IMR-90 (cell line): ENCODE measurements at regions not wholly inside any gene's neighbourhood (a gene's known extent, or its start where the extent isn't known, plus 50 kb on each side); places are given as distances from the start of the nearest gene placed in this dataset.

Experiments
- ATAC-seq: fragments of 200-7000 bp; cut with Tn5 transposase; 2 replicates; pipeline ENCODE4 v1.9.1; 2020; ENCODE audit warnings: low read depth, mild to moderate bottlenecking, moderate library complexity
- BruUV-seq: library from RNA; stranded (reverse); fragments of 400-500 nt; replicated peaks from 2 replicates; lab custom pipeline; 2021; lab: Mats Ljungman, UMichigan
- CTCF ChIA-PET: fragments of 300-600 bp; formaldehyde crosslinking; extraction: SDS; loops from one replicate; lab custom pipeline; 2021; ENCODE audit warnings: antibody characterized with exemption; lab: Yijun Ruan, JAX
- POLR2A ChIA-PET: fragments of 300-600 bp; sonication (Branson Sonifier 250); formaldehyde crosslinking; loops from one replicate; lab custom pipeline; 2022; ENCODE audit warnings: antibody characterized with exemption; ENCODE audit not compliant: unreplicated experiment; lab: Charles Lee
- DNase-seq: peaks from one replicate; pipeline ENCODE4 v3.0.0; 2013
- H2AFZ ChIP-seq: replicated peaks from 2 replicates; pipeline ENCODE3; 2013; ENCODE audit warnings: low read length, mild to moderate bottlenecking; ENCODE audit not compliant: poor library complexity
- H2AK5ac ChIP-seq: 2 replicates; pipeline ENCODE4 v1.6.1; 2013; ENCODE audit warnings: low read depth, low read length, inconsistent platforms
- H2AK9ac ChIP-seq: replicated peaks from 2 replicates; pipeline ENCODE3; 2013; ENCODE audit warnings: mild to moderate bottlenecking, low read depth, low read length, moderate library complexity; ENCODE audit not compliant: poor library complexity
- H2BK120ac ChIP-seq: 2 replicates; pipeline ENCODE4 v1.6.1; 2013; ENCODE audit warnings: low read depth, low read length, inconsistent platforms
- H2BK15ac ChIP-seq: 3 replicates; pipeline ENCODE4 v1.6.1; 2013; ENCODE audit warnings: low read depth, low read length, inconsistent platforms
- H2BK20ac ChIP-seq: 2 replicates; pipeline ENCODE4 v1.6.1; 2013; ENCODE audit warnings: low read depth, mild to moderate bottlenecking, inconsistent platforms, low read length, moderate library complexity
- H2BK5ac ChIP-seq: 2 replicates; pipeline ENCODE4 v1.6.1; 2013; ENCODE audit warnings: mild to moderate bottlenecking, low read depth, low read length, inconsistent platforms; ENCODE audit not compliant: poor library complexity, severe bottlenecking
- H3K14ac ChIP-seq: replicated peaks from 2 replicates; pipeline ENCODE4 v1.6.1; 2013; ENCODE audit warnings: low read depth, low read length, inconsistent platforms
- H3K18ac ChIP-seq: 2 replicates; pipeline ENCODE4 v1.6.1; 2013; ENCODE audit warnings: low read depth, low read length, control low read depth
- H3K23ac ChIP-seq: 2 replicates; pipeline ENCODE4 v1.6.1; 2013; ENCODE audit warnings: low read depth, low read length, inconsistent platforms
- H3K27ac ChIP-seq: 2 replicates; pipeline ENCODE4 v1.5.1; 2013; ENCODE audit warnings: mild to moderate bottlenecking, control low read depth, low read length; ENCODE audit not compliant: insufficient read depth
- H3K27me3 ChIP-seq: 2 replicates; pipeline ENCODE4 v1.6.1; 2013; ENCODE audit warnings: low read length; ENCODE audit not compliant: control insufficient read depth, insufficient read depth
- H3K36me3 ChIP-seq: 2 replicates; pipeline ENCODE4 v1.6.1; 2013; ENCODE audit warnings: low read length, mixed read lengths; ENCODE audit not compliant: control insufficient read depth, insufficient read depth
- H3K4ac ChIP-seq: 2 replicates; pipeline ENCODE4 v1.6.1; 2013; ENCODE audit warnings: low read depth, low read length, inconsistent platforms
- H3K4me1 ChIP-seq: 2 replicates; pipeline ENCODE4 v1.6.1; 2013; ENCODE audit warnings: low read length, mixed read lengths; ENCODE audit not compliant: control insufficient read depth, insufficient read depth
- H3K4me2 ChIP-seq: 2 replicates; pipeline ENCODE4 v1.6.1; 2013; ENCODE audit warnings: low read depth, mild to moderate bottlenecking, control low read depth, low read length, moderate library complexity
- H3K4me3 ChIP-seq: 2 replicates; pipeline ENCODE4 v1.5.1; 2013; ENCODE audit warnings: low read depth, mild to moderate bottlenecking, control low read depth, low read length, moderate library complexity; ENCODE audit not compliant: insufficient read depth
- H3K56ac ChIP-seq: 2 replicates; pipeline ENCODE4 v1.6.1; 2013; ENCODE audit warnings: low read length, inconsistent platforms; ENCODE audit not compliant: insufficient read depth; ENCODE audit errors: extremely low read depth
- H3K79me1 ChIP-seq, 2 experiments: 2 replicates each; pipeline ENCODE4 v1.6.1; 2013; ENCODE audit warnings: low read length in 2 of 2, inconsistent platforms in 1 of 2, low read depth in 1 of 2
- H3K9ac ChIP-seq: 2 replicates; pipeline ENCODE4 v1.6.1; 2013; ENCODE audit warnings: low read depth, low read length, control low read depth
- H3K9me1 ChIP-seq: 2 replicates; pipeline ENCODE4 v1.6.1; 2013; ENCODE audit warnings: low read length, inconsistent platforms; ENCODE audit not compliant: insufficient read depth
- H3K9me3 ChIP-seq: 2 replicates; pipeline ENCODE4 v1.6.1; 2013; ENCODE audit warnings: low read length; ENCODE audit not compliant: control insufficient read depth, insufficient read depth
- H4K20me1 ChIP-seq: 2 replicates; pipeline ENCODE4 v1.6.1; 2013; ENCODE audit warnings: low read length, inconsistent platforms; ENCODE audit not compliant: insufficient read depth
- H4K5ac ChIP-seq: 2 replicates; pipeline ENCODE4 v1.6.1; 2013; ENCODE audit warnings: mild to moderate bottlenecking, low read depth, low read length, control low read depth
- H4K8ac ChIP-seq, 2 experiments: 2 replicates each; pipeline ENCODE4 v1.6.1; 2013; ENCODE audit warnings: low read depth in 2 of 2, low read length in 2 of 2, control low read depth in 1 of 2, inconsistent platforms in 1 of 2
- H4K91ac ChIP-seq: 2 replicates; pipeline ENCODE4 v1.6.1; 2013; ENCODE audit warnings: low read depth, low read length, inconsistent platforms; ENCODE audit not compliant: insufficient read depth
- ELK1 ChIP-seq: fragments of 150-350 bp; IDR thresholded peaks from 2 replicates; pipeline ENCODE4 v1.6.1; 2016; ENCODE audit warnings: low read depth, mild to moderate bottlenecking, low read length, moderate library complexity, borderline replicate concordance
- FOS ChIP-seq: fragments of 150-350 bp; IDR thresholded peaks from 2 replicates; pipeline ENCODE4 v1.6.1; 2016; ENCODE audit warnings: low read depth, low read length
- RCOR1 ChIP-seq: IDR thresholded peaks from 2 replicates; pipeline ENCODE4 v1.6.1; 2012; ENCODE audit warnings: mild to moderate bottlenecking, low read length, improper control_type of control experiment; ENCODE audit not compliant: insufficient replicate concordance
- WGBS, 2 experiments: methylation state at CpG; one replicate each; pipeline versions ENCODE4 v1.1.5 to v1.1.7; 2013; ENCODE audit warnings: missing lambda C conversion rate in 2 of 2; ENCODE audit not compliant: insufficient read length in 1 of 2; ENCODE audit errors: extremely low coverage in 2 of 2; 5-methylcytosine and 5-hydroxymethylcytosine counted together
- dilution Hi-C: fragments of 300-500 bp; cut with HindIII; formaldehyde crosslinking; loops from one replicate; pipeline ENCODE4 v1.14.3; 2018; ENCODE audit warnings: low sequenced_read_pairs; ENCODE audit not compliant: unreplicated experiment
- in situ Hi-C: fragments of 300-500 bp; cut with MboI; formaldehyde crosslinking; loops from 3 replicates; pipeline ENCODE4 v1.14.3; 2019; ENCODE audit warnings: low sequenced_read_pairs, inconsistent platforms, mixed read lengths
- intact Hi-C: fragments of 100-400 bp; cut with micrococcal nuclease; formaldehyde crosslinking; loops from 2 replicates; pipeline ENCODE4 v1.10.0; 2022

- POLR2A ChIA-PET: no interaction called here
- DNase-seq: peak; percentile 13
- CTCF ChIA-PET: no interaction called here
Measured at GRCh38 chr2:204027091-204027490, 90.5 kb downstream of the ICOS start.

More at GRCh38 chr2:204027091-204027490, 90.5 kb downstream of the ICOS start:
- intact Hi-C loops: no loop called here
- peaks cover 15% of the 10 kb centered on the region for H3K27me3 ChIP-seq
- H3K56ac ChIP-seq: no peak overlapping the region
- in situ Hi-C loops: no loop called here
- no peak overlapping the region for H3K18ac ChIP-seq
- H2AK9ac ChIP-seq: no peak overlapping the region
- H2AFZ ChIP-seq: no peak overlapping the region
- H3K4me1 ChIP-seq: no peaks in the 10 kb centered on the region
- no peak overlapping the region for H4K91ac ChIP-seq
- H3K27ac ChIP-seq: no peak overlapping the region
- no peaks in the 10 kb centered on the region for H3K9me1 ChIP-seq
- no peak overlapping the region for H3K4me2 ChIP-seq
- no peak overlapping the region for H2BK15ac ChIP-seq
- H3K23ac ChIP-seq: no peak overlapping the region
- no peak overlapping the region for H3K9ac ChIP-seq
- TF ChIP-seq ELK1: no peak
- no peak for TF ChIP-seq RCOR1
- TF ChIP-seq FOS: no peak
- H2BK120ac ChIP-seq: no peak overlapping the region
- no peak overlapping the region for H4K8ac ChIP-seq
- no peaks in the 10 kb centered on the region for H3K79me1 ChIP-seq
- no peak overlapping the region for H3K4ac ChIP-seq
- no peak overlapping the region for H4K5ac ChIP-seq
- H3K14ac ChIP-seq: no peak overlapping the region
- no peak overlapping the region for H2AK5ac ChIP-seq
- ATAC-seq: no peak
- H2BK5ac ChIP-seq: no peak overlapping the region
- BruUV-seq: no TSS peak
- H4K20me1 ChIP-seq: no peaks in the 10 kb centered on the region
- no CpG with 5 or more reads among the region's 3 CpGs for WGBS, 2 experiments
- no peak overlapping the region for H2BK20ac ChIP-seq
- no peaks in the 10 kb centered on the region for H3K9me3 ChIP-seq
- H3K4me3 ChIP-seq: no peak overlapping the region
- dilution Hi-C loops: no loop called here
- H3K36me3 ChIP-seq: no peaks in the 10 kb centered on the region
